OCI-LY3 (cell line): ENCODE measurements at regions not wholly inside any gene's neighbourhood (a gene's known extent, or its start where the extent isn't known, plus 50 kb on each side); places are given as distances from the start of the nearest gene placed in this dataset.

Source experiments
- H2AFZ ChIP-seq: fragments of 200-600, 300-600 bp; shearing (Covaris generic); 2 replicates; pipeline ENCODE4 v1.6.0; 2014; ENCODE audit warnings: antibody characterized with exemption, low read depth, low read length
- H3K27ac ChIP-seq: fragments of 200-600, 300-600 bp; sonication (generic); 2 replicates; pipeline ENCODE4 v1.5.1; 2014; ENCODE audit warnings: mild to moderate bottlenecking, low read length, moderate library complexity, mixed read lengths
- H3K27me3 ChIP-seq: fragments of 200-600, 300-600 bp; sonication (generic); 2 replicates; pipeline ENCODE4 v1.6.1; 2014; ENCODE audit warnings: low read depth, low read length, mixed read lengths
- H3K36me3 ChIP-seq: fragments of 200-600, 300-600 bp; sonication (generic); replicated peaks from 2 replicates; pipeline ENCODE3; 2014; ENCODE audit warnings: low read depth, low read length, mixed read lengths
- H3K4me1 ChIP-seq: fragments of 300-600, 200-600 bp; sonication (generic); 2 replicates; pipeline ENCODE4 v1.6.1; 2014; ENCODE audit warnings: low read length, mixed read lengths
- H3K4me2 ChIP-seq: fragments of 200-600, 300-600 bp; sonication (generic); 2 replicates; pipeline ENCODE4 v1.6.1; 2014; ENCODE audit warnings: low read length, mixed read lengths
- H3K4me3 ChIP-seq: fragments of 300-600, 200-600 bp; sonication (generic); 2 replicates; pipeline ENCODE4 v1.5.1; 2014; ENCODE audit warnings: antibody characterized with exemption, mild to moderate bottlenecking, low read length, moderate library complexity
- H3K79me2 ChIP-seq: fragments of 300-600, 200-600 bp; shearing (Covaris generic); 2 replicates; pipeline ENCODE4 v1.6.1; 2014; ENCODE audit warnings: mild to moderate bottlenecking, low read length, mixed read lengths
- H3K9ac ChIP-seq: fragments of 300-600, 200-600 bp; shearing (Covaris generic); 2 replicates; pipeline ENCODE4 v1.6.0; 2014; ENCODE audit warnings: mild to moderate bottlenecking, low read length, moderate library complexity
- H3K9me3 ChIP-seq: fragments of 200-600, 300-600 bp; shearing (Covaris generic); 2 replicates; pipeline ENCODE4 v1.6.1; 2014; ENCODE audit warnings: low read length, mixed read lengths; ENCODE audit not compliant: insufficient read depth
- H4K20me1 ChIP-seq: fragments of 200-600, 300-600 bp; sonication (generic); 2 replicates; pipeline ENCODE4 v1.6.1; 2016; ENCODE audit warnings: low read length, mixed read lengths; ENCODE audit not compliant: insufficient read depth
- CTCF ChIP-seq: fragments of 200-600, 300-600 bp; sonication (generic); IDR thresholded peaks from 2 replicates; pipeline ENCODE4 v1.5.1; 2014; ENCODE audit warnings: antibody characterized with exemption, low read length, low read depth
- EZH2phosphoT487 ChIP-seq: fragments of 200-600 bp; shearing (Covaris generic); IDR thresholded peaks from 2 replicates; pipeline ENCODE4 v1.6.1; 2018; ENCODE audit warnings: antibody characterized with exemption, mixed run types, low read depth

DNA sequence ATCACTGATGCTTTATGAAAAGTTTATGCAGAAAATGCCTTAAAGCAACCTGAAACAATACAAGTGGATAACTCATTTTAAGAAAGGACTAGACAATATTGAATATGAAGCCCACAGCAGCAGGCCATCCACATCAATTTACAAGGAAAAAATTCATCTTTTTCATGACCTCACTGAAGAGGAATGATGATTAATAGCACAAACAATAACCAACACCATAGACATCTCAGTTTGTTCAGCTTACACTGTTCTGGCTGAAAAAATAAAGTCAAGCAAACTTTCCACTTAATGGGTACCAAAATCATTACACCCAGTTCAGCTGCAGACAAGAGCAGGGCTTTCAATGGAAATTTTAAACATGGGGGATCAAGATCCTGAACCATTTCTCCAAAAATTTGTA lies 380.6 kb upstream of the NEGR1 start:
- no peak for TF ChIP-seq EZH2phosphoT487
- TF ChIP-seq CTCF, result no peak
- no peak overlapping the region for H3K4me3 ChIP-seq
- H4K20me1 ChIP-seq, result no peaks in the 10 kb centered on the region
- no peak overlapping the region for H3K9ac ChIP-seq
- no peak overlapping the region for H2AFZ ChIP-seq
- H3K79me2 ChIP-seq, result no peaks in the 10 kb centered on the region
- no peaks in the 10 kb centered on the region for H3K4me1 ChIP-seq
- no peaks in the 10 kb centered on the region for H3K27me3 ChIP-seq
- no peaks in the 10 kb centered on the region for H3K9me3 ChIP-seq
- no peak overlapping the region for H3K4me2 ChIP-seq
- H3K36me3 ChIP-seq, result no peaks in the 10 kb centered on the region
- H3K27ac ChIP-seq, result no peak overlapping the region

DNA sequence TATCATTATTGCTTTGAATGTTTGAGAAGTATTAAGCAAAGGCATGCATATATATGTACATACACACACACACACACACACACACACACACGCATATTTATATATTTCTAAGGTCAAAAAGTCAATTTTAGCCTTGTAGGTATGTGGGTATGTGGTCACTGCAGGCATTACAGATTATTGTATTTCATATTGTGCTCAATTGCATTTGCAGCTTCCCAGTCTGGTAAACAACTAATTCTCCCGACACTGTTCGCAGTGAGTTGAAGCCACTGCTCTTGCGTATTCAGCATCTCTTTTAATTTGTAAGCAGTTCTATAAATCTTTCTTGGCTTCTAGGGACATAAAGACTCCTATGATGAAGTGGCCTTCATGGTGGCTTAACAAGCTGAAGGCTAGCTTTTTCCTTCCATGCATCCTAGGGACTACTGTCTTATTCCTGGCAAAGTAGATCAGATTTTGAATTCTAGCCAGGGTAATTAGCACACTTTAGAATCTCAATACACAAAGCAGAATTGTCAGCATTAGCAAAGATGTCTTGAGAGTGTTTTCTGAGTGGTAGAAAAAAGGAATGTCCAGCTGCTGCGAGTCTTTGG lies 368.6 kb upstream of the NEGR1 start:
- Histone ChIP-seq H3K4me3 (no peak overlapping the region), H3K4me1 (peaks cover 6% of the 10 kb centered on the region), H3K9me3 (no peaks in the 10 kb centered on the region), H3K36me3 (no peaks in the 10 kb centered on the region), H2AFZ (no peak overlapping the region), H3K27me3 (no peaks in the 10 kb centered on the region), H3K4me2 (no peak overlapping the region), H3K27ac (no peak overlapping the region), H4K20me1 (no peaks in the 10 kb centered on the region), H3K9ac (no peak overlapping the region), H3K79me2 (no peaks in the 10 kb centered on the region)
- TF ChIP-seq CTCF, result no peak
- TF ChIP-seq EZH2phosphoT487, result no peak

DNA sequence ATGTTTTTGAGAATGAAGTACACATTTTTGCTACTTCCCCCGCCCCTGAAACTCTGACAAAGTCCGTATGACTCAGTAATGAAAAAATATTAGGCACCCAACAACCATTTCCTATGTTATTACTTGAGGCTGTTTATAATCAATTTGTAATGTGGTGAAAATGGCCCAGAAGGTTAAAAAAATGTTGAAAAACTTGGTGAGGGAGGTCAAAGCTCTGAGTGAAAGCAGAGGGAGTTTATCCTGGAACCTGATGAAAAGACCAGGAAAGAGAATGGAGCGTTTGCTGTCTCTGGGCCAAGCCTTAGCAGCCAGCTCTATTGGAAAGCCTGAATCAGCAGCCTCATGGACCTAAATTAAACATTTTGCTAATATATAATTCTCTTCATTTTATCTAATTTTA lies 367.7 kb upstream of the NEGR1 start:
- Histone ChIP-seq H3K4me2 (no peak overlapping the region), H3K27me3 (no peaks in the 10 kb centered on the region), H4K20me1 (no peaks in the 10 kb centered on the region), H3K27ac (no peak overlapping the region), H3K79me2 (no peaks in the 10 kb centered on the region), H3K4me1 (peaks cover 1% of the 10 kb centered on the region), H3K4me3 (no peak overlapping the region), H3K36me3 (no peaks in the 10 kb centered on the region), H3K9me3 (no peaks in the 10 kb centered on the region), H3K9ac (no peak overlapping the region), H2AFZ (no peak overlapping the region)
- TF ChIP-seq EZH2phosphoT487, result no peak
- TF ChIP-seq CTCF, result no peak

GRCh38 chr1:72649211-72649888 lies 367.0 kb upstream of the NEGR1 start:
- Histone ChIP-seq H3K79me2 (no peaks in the 10 kb centered on the region), H3K4me3 (no peak overlapping the region), H3K27me3 (no peaks in the 10 kb centered on the region), H3K36me3 (no peaks in the 10 kb centered on the region), H3K9ac (no peak overlapping the region), H3K9me3 (no peaks in the 10 kb centered on the region), H2AFZ (no peak overlapping the region), H4K20me1 (no peaks in the 10 kb centered on the region), H3K27ac (no peak overlapping the region), H3K4me2 (no peak overlapping the region), H3K4me1 (no peaks in the 10 kb centered on the region)
- no peak for TF ChIP-seq EZH2phosphoT487
- TF ChIP-seq CTCF, result no peak
